Stimulated activated naive CD4-positive, alpha-beta T cell treated with Interleukin-2 at 50 U/mL for 16 hours (primary cell): ENCODE measurements at regions not wholly inside any gene's neighbourhood (a gene's known extent, or its start where the extent isn't known, plus 50 kb on each side); places are given as distances from the start of the nearest gene placed in this dataset.
A peak's percentile ranks its signal among the peaks of the same experiment; 100 is the strongest.

Source experiments
- DNase-seq: peaks from one replicate; lab custom pipeline; 2025; lab: John Stamatoyannopoulos, UW

GRCh38 chr7:94054130-94054529 lies 50.0 kb upstream of the BET1 start:
- no peak for DNase-seq

GRCh38 chr7:94055963-94056362 lies 51.8 kb upstream of the BET1 start:
- DNase-seq: no peak

DNA sequence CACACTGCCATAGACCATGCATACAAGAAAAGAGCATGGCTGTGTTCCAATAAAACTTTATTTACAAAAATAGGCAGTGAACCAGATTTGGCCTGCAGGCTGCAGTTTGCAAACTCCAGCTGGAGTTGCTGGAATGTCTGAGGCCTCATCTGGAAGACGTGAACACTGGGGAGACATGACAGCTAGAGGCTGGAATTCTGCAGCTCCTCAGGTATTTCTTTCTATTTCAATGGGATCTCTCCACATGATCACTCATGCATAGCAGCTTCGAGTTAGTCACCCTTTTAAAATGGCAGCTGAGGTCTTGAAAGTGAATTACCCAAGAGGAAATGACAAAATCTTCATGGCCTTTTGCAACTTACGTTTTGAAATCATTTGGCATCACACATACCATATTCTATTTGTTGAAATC lies 52.6 kb upstream of the BET1 start:
- no peak for DNase-seq

- DNase-seq: no peak
These were observed 53.8 kb upstream of the BET1 start for GRCh38 chr7:94057955-94058354.

- no peak for DNase-seq
These were observed 55.6 kb upstream of the BET1 start for GRCh38 chr7:94059746-94060145.

DNA sequence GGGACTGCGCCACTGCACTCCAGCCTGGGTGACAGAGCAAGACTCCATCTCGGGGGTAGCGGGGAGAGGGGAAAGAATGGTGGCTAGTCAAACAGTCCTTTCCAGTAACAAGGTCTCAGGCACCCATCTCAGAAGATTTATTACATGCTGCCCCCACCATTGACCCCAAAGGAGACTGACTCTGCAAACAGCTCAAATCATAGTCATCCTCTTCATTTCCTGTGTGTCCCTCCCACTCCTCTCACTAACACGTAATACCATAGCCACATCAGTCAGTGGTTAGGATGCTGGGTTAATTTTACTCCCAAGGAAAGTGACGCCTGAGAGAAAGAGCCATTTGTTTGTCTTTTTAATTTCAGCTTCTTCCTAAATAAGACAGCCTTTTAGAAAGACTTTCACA lies 56.6 kb upstream of the BET1 start:
- DNase-seq: no peak

DNA sequence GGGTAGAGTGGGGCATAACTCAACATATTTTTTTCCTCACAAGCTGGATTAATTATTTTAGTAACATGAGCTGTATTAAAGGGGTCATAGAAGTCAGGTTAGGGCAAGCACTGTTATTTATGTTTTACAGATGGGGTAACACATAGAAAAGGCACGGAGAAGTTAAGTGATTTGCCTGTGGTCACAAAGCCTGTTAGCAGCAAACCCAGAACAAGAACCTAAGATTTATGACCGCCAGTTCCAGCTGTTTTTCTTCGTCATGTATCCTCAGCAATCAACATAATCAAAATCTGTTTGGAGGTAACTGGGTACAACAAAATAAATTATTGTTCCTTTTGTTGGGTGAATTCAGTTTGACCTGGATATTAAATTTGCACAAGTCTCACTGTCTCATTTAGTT lies 57.2 kb upstream of the BET1 start:
- DNase-seq: no peak

- DNase-seq: no peak
These were observed 58.2 kb upstream of the BET1 start for GRCh38 chr7:94062372-94062771.

DNA sequence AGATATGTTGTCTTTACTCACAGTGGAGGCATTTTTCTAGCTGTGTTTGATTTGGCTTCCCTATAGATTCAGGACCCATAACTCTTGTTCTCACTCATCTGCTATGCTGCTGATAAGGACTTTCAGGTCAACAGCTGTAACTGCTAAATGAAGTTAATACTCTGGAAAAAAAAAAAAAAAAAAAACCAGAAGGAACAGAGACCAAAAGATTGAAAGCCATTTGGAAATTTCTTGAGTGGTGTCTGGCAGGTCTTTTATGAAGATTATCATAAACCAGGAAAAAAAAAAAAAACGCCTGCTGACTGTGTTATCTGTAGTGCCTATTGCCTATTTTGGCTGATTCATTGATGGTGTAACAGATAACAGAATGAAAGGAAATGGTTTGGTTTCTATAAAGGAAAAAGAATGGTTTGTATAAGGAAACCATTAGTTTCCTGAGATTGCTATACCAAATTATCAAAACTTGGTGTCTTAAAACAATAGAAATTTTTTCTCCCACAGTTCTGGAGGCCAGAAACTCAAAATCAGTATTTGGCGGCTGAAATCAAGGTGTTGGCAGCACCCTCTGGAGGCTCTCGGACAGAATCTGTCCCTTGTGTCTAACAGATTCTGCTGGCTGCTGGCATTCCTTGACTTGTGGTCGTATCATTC lies 60.5 kb upstream of the BET1 start:
- DNase-seq: no peak

DNA sequence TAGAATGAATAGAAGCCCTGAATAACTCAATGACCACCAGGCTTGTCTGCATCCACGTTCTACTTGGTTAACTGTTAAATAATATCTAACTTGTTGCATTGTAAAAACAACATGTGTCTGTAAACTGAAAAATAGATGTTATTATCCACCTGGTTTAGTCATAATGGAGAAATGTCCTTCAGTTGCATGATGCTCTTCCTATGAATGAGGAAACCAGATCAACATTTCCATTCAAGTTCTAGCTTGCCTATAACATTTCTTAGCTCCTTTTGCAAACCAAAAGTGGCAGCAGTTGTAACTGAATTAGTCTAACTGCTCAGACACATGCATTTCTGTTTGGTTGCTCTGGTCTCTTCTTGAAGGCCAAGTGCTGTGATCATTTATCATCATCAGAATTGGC lies 62.9 kb upstream of the BET1 start:
- DNase-seq: no peak

DNA sequence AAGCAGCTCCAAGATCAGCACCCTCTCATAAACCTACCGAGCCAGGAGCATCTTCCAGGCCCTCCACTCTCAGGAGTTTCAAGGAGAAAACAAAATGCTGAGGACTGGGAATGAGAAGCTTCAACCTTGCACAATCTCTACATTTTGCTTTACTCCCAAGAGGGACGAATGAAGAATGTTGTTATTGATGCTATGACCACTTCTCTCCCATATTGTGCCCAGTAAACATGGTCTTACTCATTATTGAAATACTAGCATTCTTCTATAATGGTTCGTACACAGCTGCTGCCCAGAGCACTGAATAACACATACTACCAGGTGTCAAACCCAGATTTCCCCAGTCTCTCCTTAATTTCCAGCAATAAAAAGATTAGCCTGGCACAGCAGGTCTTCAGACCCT lies 63.4 kb upstream of the BET1 start:
- no peak for DNase-seq

GRCh38 chr7:94069162-94069739 lies 65.1 kb upstream of the BET1 start:
- DNase-seq: no peak

DNA sequence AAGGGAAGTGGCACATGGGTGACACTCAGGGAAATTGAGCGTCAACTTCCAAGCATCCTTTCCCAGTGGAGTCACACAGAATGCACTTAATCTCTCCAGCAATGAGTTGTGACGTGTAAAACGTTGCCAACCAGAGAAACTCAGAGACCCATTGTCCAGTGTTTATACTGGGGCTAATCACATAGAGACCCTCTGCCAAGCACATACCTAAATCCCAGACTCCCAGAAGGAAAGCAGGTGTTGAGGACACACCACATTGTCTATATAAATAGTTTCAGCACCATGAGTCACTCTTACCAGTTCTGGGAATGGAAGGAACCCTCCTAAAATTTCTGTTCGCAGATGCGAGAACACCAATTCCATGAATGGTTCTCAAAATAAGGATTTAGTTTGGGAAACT lies 76.4 kb upstream of the BET1 start:
- no peak for DNase-seq

- no peak for DNase-seq
These were observed 78.0 kb upstream of the BET1 start for GRCh38 chr7:94082126-94082525.

- peak; percentile 18 for DNase-seq
These were observed 83.7 kb upstream of the BET1 start for GRCh38 chr7:94087664-94088352.

DNA sequence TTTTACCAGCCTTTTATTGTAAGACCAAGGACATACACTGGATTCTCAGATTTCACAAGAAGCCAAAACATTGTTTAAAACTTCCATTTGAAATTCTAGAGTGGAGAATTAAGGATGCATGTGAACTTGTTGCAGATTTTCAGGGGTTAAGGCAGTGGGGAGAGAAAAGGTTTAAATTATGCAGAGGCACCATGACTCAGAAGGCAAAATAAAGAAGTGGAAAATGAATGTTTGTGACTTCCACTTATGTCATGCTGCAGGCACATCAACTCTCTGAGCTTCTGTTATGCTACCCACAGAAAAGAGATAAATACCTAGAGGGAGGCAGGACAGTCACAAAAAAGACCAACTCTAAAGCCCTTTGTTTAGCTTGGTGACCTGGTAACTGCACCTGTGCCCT lies 84.4 kb upstream of the BET1 start:
- DNase-seq: no peak

- DNase-seq: no peak
These were observed 85.7 kb upstream of the BET1 start for GRCh38 chr7:94089806-94090205.

DNA sequence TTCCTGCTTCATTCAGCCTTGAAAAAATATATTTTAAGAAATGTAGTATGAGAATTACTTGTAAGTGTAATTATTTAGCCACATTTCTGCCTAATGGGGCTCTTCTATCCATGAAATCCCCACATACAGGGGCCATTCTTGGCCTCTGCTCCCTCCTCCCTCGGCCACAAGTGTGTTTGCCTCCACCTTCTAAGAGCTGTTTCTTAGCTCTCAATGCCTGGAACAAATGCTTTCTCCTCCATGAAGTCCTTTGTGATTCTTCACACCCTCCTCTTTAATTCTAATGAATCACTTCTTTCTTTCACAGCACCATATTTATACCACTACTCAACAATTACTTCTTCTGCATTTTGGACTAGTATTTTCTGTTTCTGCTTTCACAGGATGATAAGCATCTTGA lies 88.8 kb upstream of the BET1 start:
- DNase-seq: no peak

GRCh38 chr7:94094298-94094697 lies 90.1 kb upstream of the BET1 start:
- no peak for DNase-seq

DNA sequence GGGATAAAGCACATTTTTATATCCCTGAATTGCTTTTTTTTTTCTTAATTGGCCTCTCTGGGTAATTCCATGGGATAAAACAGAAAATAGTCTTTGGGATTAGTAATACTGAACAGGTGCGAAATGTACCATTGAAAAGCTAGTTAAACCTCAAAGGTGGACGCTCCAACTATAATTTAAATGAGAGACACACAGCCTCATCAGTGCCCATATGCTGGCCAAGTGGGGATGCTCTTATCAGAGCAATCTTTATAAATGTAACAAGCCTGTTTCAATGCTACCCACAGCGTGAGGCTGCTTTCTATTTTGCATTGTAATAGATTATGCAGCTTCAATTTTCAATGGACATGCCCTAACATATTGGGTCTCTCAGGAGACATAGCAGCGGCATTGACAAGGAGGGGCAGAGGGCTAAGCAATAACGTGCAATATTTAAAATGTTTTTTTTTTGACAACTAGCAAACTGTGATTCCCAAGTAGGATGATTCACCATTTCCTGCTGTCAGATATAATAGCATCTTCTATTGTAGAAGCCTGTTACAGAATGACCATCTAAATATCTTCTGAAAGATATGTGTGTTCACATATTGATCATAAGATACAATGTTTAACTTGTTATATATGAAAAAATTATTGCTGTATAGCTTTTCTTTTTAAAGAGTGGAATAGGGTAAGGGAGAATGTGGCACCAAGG lies 91.3 kb upstream of the BET1 start:
- no peak for DNase-seq

DNA sequence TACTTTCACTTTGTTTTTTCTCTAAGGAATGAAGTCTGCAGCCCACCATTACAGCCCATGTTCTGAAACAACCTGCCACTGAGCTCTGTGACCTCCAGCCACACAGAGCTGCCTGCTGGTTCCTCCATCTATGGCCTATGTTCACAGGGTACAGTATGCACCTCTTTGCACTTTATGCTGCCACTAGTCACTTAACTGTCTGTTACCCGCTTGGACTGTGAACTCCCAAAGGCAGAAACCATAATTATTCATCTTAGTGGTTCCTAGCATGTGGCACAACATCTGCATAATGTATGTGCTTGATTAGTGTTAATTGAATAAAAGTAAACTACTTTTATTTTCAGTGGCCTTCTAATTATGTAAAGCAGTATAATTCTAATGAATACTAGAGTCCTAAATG lies 95.5 kb upstream of the BET1 start:
- no peak for DNase-seq

DNA sequence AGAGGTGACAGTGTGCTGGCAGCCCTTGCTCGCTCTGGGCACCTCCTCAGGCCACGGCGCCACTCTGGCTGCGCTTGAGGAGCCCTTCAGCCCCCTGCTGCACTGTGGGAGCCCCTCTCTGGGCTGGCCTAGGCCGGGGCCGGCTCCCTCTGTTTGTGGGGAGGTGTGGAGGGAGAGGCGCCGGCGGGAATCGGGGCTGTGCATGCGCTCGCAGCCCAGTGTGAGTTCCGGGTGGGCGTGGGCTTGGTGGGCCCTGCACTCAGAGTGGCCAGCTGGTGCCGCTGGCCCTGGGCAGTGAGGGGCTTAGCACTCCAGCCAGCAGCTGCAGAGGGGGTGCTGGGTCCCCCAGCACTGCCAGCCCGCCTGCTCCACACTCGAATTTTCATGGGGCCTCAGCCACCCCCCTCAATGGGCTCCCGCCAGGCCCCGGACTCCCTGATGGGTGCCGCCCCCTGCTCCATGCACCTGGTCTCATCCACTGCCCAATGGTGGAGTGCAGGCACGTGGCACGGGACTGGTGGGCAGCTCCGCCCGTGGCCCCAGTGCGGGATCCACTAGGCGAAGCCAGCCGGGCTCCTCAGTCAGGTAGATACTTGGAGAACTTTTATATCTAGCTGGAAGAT lies 96.7 kb upstream of the BET1 start:
- no peak for DNase-seq

DNA sequence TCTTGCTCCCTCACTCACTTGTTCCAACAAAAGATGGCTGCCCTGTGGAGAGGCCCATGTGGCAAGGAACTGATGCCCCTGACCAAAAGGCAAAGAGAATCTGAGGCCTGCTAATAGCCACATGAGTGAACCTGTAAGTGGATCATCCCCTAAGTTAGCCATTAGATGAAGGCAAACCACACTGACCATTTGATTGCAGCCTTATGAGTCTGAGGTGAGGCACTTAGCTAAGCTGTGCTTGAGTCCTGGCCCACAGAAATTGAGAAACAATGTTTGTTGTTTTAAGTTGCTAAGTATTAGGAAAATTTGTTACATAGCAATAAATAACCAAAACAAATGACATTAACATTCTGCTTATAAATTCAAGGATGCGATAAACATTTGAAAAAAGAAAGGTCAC lies 100.1 kb upstream of the BET1 start:
- no peak for DNase-seq
